ENCODE measurements at regions not wholly inside any gene's neighbourhood (a gene's known extent, or its start where the extent isn't known, plus 50 kb on each side); places are given as distances from the start of the nearest gene placed in this dataset.

DNA sequence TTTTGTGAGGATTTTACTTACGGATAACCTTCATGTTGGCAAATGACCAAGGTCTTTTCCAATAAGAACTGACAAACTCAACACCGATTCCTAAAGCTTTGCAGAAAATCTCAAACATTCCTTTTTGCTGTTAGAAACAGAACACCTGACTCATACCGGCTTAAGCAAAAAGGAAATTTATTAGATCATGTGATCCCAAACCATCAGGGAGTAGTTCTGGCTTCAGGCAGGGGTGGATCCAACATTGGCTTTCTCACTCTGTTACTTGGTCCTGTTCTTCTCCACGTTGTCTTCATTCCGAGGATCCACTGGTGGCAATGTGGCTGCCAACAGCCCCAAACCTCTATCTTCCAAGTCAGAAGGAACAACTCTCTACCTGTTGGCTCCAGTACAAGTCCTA lies 95.9 kb upstream of the PMEPA1 start:
- no peak for DNase-seq
- Mint-ChIP-seq H3K36me3 (ENCODE audit: insufficient read depth in 2 of 2) (no peaks in the 10 kb centered on the region), H3K27me3 (ENCODE audit: low read depth) (peaks cover 22% of the 10 kb centered on the region), H3K4me1 (ENCODE audit: low read depth) (no peaks in the 10 kb centered on the region), H3K4me3 (no peak overlapping the region), H3K9me3 (no peaks in the 10 kb centered on the region), H3K27ac (no peak overlapping the region)
- ATAC-seq (replicated peaks in 1 of 2): no peak

DNA sequence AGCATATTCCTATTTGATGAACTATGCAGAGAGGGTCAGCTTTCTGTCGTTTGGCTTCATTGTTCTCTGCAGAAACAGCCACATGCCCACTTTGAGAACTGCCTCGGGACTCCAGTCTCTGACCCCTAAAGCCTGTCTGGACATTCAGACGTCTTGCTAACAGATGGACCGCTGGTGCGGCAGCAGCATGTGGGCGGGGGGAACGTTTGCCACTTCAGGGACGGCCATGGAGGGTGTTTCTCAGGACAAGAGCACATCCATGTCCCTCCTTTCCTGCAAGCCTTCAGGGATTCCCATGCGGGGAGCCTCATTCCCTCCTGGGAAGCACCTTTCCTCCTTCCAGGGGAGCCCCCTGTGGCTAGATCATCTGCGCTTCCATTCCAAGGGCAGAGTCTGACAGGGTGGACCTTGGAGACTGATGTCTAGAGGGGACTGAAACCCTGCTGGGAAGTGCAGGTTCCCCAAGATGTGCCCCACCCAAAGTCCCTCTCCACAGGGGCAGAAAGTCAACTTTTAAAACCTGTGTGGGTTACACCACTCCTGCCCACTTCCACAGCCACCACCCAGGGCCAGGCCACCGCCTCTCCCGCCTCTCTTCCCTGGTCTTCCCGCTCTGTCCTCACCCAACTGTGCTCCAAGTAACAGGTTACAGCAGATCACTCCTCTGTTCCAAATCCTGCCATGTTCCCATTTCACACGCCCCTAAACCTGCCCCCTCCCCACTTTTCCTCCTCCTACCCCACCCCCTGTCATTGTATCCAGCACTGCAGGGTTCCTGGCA lies 94.8 kb upstream of the PMEPA1 start:
- Mint-ChIP-seq H3K36me3 (ENCODE audit: insufficient read depth in 2 of 2) (no peaks in the 10 kb centered on the region), H3K9me3 (no peaks in the 10 kb centered on the region), H3K27ac (no peak overlapping the region), H3K4me1 (ENCODE audit: low read depth) (no peaks in the 10 kb centered on the region), H3K4me3 (no peak overlapping the region), H3K27me3 (ENCODE audit: low read depth) (peaks cover 22% of the 10 kb centered on the region)
- no peak for DNase-seq
- ATAC-seq (replicated peaks in 1 of 2): no peak

DNA sequence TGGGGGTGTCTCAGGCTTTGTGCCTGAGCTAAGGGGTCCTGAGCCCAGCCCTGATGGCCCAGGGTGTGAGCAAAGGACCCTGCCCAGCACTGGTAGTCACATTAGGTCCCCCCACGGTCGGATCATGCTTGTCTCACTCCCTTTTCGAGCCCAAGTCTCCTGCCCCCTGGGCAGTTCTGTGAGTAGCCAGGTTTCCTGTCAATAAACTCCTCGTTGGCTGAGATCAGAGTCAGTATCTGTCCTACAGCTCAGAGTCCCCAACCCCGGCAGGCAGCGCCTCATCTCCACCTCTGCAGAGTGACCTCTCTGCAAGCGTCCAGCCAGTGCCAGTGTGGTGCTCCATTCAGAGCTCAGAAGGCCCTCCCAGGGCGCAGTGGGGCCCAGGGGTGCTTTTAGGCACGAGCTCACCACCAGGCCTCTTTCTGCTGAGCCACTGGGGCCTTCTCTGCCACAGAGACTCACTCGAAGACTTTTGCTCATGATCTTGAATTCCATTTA lies 93.7 kb upstream of the PMEPA1 start:
- peaks cover 22% of the 10 kb centered on the region for H3K27me3 Mint-ChIP-seq (ENCODE audit: low read depth)
- H3K9me3 Mint-ChIP-seq: no peaks in the 10 kb centered on the region
- H3K36me3 Mint-ChIP-seq (ENCODE audit: insufficient read depth in 2 of 2): no peaks in the 10 kb centered on the region
- no peaks in the 10 kb centered on the region for H3K4me1 Mint-ChIP-seq (ENCODE audit: low read depth)
- no peak overlapping the region for H3K27ac Mint-ChIP-seq
- no peak overlapping the region for H3K4me3 Mint-ChIP-seq
- ATAC-seq (replicated peaks in 1 of 2) (no peak), DNase-seq (no peak)

DNA sequence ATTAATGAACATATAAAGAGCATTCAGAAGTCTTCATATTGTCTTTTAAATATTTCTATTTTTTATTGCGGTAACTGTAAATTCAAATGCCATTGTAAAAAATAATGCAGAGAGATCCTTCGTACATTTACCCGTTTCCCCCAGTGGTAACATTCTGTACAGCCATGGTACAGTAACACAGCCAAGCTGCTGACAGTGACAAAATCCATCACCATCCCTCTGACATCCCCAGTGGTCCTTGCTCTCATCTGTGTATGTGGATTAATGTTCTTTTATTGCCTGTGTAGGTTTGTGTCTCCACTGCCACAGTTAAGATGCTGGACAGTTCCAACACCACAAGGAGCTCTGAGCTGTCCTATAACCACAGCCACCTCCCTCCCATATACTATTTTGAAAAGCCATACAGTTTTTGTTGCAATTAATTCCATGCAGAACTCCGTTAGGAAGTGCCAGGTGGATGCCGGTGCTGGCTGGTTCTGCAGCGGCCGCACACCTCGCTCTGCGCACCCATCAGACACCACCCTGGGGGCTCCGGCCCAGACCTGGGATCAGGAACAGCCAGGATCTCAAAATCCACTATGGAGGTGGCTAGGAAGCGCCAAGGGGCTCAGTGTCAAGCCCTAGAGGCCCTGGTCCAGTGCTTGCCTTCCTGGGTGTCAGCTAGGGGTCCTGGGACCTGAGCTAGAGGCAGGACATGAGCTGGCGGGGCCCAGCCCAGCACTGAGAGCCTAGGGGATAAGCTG lies 93.1 kb upstream of the PMEPA1 start:
- ATAC-seq (replicated peaks in 1 of 2) (no peak), DNase-seq (no peak)
- no peak overlapping the region for H3K27ac Mint-ChIP-seq
- H3K4me1 Mint-ChIP-seq (ENCODE audit: low read depth): no peaks in the 10 kb centered on the region
- H3K27me3 Mint-ChIP-seq (ENCODE audit: low read depth): peaks cover 22% of the 10 kb centered on the region
- no peaks in the 10 kb centered on the region for H3K36me3 Mint-ChIP-seq (ENCODE audit: insufficient read depth in 2 of 2)
- H3K4me3 Mint-ChIP-seq: no peak overlapping the region
- no peaks in the 10 kb centered on the region for H3K9me3 Mint-ChIP-seq

DNA sequence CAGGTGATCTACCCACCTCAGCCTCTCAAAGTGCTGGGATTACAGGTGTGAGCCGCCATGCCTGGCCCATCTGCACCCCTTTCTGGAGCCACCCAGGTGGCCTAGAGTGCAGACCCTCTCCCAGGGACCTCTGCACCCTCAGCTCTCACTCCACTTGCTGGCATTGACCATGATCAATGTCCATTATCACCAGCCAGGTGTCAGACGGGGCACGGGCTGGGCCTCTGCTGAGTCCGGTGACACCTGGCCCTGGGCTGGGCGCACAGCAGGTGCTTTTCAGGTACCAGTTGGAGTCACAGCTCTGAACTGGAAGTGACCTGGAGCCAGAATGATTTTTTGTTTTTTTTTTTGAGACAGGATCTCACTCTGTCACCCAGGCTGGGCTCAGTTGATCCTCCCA lies 91.8 kb upstream of the PMEPA1 start:
- DNase-seq (no peak), ATAC-seq (replicated peaks in 1 of 2) (no peak)
- no peaks in the 10 kb centered on the region for H3K9me3 Mint-ChIP-seq
- H3K27me3 Mint-ChIP-seq (ENCODE audit: low read depth): peaks cover 9% of the 10 kb centered on the region
- H3K4me3 Mint-ChIP-seq: no peak overlapping the region
- no peaks in the 10 kb centered on the region for H3K4me1 Mint-ChIP-seq (ENCODE audit: low read depth)
- no peaks in the 10 kb centered on the region for H3K36me3 Mint-ChIP-seq (ENCODE audit: insufficient read depth in 2 of 2)
- H3K27ac Mint-ChIP-seq: no peak overlapping the region

DNA sequence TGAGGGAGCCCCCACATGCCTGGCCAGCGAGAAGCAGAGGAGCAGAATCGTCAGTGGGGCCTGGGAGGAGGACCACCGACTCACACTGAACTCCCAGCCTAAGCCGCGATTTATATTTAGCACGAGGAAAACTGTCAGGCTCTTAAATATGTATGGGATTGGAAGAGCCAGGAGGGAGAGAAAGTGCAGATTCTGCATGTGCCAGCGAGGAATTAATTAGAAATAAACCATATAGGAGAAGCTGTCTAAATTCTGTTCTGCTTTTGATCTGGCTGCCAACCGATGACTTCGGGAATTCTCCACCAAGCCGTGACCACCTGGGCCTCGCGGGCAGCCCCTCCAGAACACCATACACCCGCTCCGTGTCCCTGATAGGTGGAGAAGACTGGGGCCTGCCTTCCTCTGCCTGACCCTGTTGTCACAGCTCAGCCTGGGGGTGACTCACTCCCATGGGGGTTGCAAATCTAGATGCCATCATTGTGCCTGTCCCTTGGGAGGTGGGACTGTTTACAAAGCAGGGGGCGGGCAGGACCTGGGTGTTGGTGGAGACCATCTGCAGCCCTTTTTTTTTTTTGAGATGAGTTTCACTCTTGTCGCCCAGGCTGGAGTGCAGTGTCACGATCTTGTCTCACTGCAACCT lies 91.1 kb upstream of the PMEPA1 start:
- Mint-ChIP-seq H3K4me3 (no peak overlapping the region), H3K36me3 (ENCODE audit: insufficient read depth in 2 of 2) (no peaks in the 10 kb centered on the region), H3K9me3 (no peaks in the 10 kb centered on the region), H3K27ac (no peak overlapping the region), H3K4me1 (ENCODE audit: low read depth) (no peaks in the 10 kb centered on the region), H3K27me3 (ENCODE audit: low read depth) (peaks cover 7% of the 10 kb centered on the region)
- ATAC-seq (replicated peaks in 1 of 2) (no peak), DNase-seq (no peak)

DNA sequence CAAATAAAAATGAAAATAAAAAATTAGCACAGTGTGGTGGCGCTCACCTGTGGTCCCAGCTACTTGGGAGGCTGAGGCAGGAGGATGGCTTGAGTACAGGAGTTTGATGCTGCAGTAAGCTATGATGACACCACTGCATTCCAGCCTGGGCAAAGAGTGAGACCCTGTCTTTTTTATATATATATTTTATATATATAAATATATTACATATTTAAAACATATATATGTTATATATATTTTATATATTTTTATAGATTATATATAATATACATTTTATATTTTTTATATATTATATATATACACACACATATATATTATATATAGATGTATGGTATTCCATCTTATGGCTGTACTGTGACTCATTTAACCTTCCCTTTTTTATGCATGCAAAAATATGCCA lies 87.6 kb upstream of the PMEPA1 start:
- Mint-ChIP-seq H3K4me1 (ENCODE audit: low read depth) (no peaks in the 10 kb centered on the region), H3K4me3 (no peak overlapping the region)

DNA sequence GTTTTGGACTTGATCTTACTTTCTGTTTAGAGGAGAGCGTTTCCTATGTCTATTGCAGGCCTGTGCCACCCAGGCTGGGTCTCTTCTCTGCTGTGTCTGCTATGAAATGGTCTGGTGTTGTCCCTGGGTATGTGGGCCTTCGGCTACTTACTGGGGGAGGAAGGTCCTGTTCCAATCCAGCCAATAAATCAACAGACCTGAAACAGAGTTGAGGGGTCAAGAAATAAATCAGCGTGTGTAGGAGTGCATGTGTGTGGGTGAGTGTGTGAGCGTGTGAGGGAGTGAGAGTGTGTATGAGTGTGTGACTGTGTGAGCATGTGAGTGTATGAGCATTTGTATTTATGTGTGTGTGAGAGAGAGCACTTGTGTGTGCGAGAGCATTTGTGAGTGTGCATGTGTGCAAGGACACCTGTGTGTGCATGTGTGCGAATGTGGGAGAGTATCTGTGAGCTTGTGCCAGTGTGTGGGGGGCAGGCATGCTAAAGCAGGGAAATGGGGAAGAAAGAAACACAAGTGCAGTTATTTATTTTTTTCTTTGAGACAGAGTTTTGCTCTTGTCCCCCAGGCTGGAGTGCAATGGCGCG lies 86.3 kb upstream of the PMEPA1 start:
- ATAC-seq (replicated peaks in 1 of 2) (no peak), DNase-seq (no peak)
- no peaks in the 10 kb centered on the region for H3K36me3 Mint-ChIP-seq (ENCODE audit: insufficient read depth in 2 of 2)
- H3K9me3 Mint-ChIP-seq: no peaks in the 10 kb centered on the region
- H3K27me3 Mint-ChIP-seq (ENCODE audit: low read depth): no peaks in the 10 kb centered on the region
- H3K4me3 Mint-ChIP-seq: no peak overlapping the region
- H3K4me1 Mint-ChIP-seq (ENCODE audit: low read depth): no peaks in the 10 kb centered on the region
- H3K27ac Mint-ChIP-seq: no peak overlapping the region

More for the DNA sequence above, 87.6 kb upstream of the PMEPA1 start:
- H3K27ac Mint-ChIP-seq: no peak overlapping the region
- no peaks in the 10 kb centered on the region for H3K36me3 Mint-ChIP-seq (ENCODE audit: insufficient read depth in 2 of 2)
- H3K27me3 Mint-ChIP-seq (ENCODE audit: low read depth): no peaks in the 10 kb centered on the region
- no peaks in the 10 kb centered on the region for H3K9me3 Mint-ChIP-seq
- ATAC-seq (replicated peaks in 1 of 2) (no peak), DNase-seq (no peak)

DNA sequence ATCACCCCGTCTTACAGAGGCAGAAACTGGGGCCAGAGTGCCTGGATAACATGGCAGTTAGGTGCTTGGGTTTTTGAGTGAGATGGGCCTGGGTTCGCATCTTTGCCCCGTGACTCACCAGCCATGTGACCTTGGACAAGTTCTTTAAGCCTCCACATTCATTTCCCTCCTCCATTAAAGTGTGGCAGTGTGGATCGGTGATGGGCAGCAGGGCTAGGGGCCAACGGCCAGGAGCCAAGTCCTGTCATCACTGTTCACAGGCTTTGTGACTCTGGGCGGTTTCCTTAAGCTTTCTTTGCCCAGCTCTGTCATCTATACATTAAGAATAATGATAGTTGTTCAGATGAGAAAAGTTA lies 85.5 kb upstream of the PMEPA1 start:
- ATAC-seq (replicated peaks in 1 of 2) (no peak), DNase-seq (no peak)
- no peaks in the 10 kb centered on the region for H3K27me3 Mint-ChIP-seq (ENCODE audit: low read depth)
- no peak overlapping the region for H3K27ac Mint-ChIP-seq
- H3K36me3 Mint-ChIP-seq (ENCODE audit: insufficient read depth in 2 of 2): no peaks in the 10 kb centered on the region
- H3K4me3 Mint-ChIP-seq: no peak overlapping the region
- H3K4me1 Mint-ChIP-seq (ENCODE audit: low read depth): no peaks in the 10 kb centered on the region
- no peaks in the 10 kb centered on the region for H3K9me3 Mint-ChIP-seq

DNA sequence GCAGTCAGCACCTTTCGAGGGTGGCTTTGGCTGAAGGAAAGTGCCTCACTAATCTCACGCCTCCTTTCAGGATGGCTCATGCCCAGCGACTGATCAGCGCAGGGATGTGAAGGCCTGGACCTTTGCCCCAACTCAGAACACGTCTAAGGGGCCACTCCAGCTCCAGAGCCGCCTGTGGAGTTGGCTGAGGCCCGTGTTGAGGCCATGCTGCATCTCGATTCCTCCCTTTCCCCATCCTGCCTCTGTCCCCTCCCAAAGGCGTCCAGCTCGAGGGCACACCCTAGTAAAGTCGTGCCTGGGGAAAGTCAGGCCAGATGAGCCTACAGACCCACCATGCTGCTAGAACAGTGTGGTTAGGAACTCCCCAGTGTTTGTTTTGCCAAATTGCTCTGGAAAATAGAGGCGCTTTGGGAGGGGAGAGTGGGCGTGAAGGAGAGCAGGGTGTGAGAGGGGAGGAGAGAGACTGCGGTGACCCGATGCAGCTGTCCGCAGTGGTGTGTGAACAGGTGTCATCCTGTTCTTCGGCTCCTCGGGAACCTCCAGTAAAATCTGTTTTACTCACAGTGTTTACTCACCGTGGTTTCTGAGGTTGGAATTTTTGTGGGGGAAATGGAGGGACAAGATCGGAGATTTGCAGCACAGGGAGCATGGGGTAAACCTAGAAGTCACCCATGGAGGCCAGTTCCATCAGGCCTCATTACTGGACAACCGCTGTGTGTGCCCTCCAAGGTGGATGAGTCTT lies 85.0 kb upstream of the PMEPA1 start:
- Mint-ChIP-seq H3K4me1 (ENCODE audit: low read depth) (no peaks in the 10 kb centered on the region), H3K27me3 (ENCODE audit: low read depth) (no peaks in the 10 kb centered on the region), H3K27ac (no peak overlapping the region), H3K9me3 (no peaks in the 10 kb centered on the region), H3K36me3 (ENCODE audit: insufficient read depth in 2 of 2) (no peaks in the 10 kb centered on the region), H3K4me3 (no peak overlapping the region)
- ATAC-seq (replicated peaks in 1 of 2): no peak
- no peak for DNase-seq

DNA sequence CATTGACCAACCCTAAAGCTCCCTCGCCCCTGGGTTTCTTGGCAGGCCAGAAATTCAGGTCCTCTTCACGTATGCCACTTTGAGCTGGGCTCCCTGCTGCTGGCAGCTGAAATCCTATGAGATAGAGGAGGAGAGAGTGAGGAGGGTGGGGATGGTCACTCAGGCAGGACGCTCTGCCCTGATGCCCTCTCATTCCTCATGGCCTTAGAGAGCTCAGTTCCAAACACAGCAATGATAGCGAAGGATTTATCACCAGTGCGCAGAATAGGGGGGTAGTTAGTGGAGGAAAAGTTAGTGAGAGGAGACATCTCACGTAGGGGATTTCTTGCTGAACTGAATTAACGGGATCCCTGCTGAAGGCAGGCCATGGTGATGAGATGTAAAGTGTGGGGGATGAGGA lies 84.2 kb upstream of the PMEPA1 start:
- no peaks in the 10 kb centered on the region for H3K27me3 Mint-ChIP-seq (ENCODE audit: low read depth)

DNA sequence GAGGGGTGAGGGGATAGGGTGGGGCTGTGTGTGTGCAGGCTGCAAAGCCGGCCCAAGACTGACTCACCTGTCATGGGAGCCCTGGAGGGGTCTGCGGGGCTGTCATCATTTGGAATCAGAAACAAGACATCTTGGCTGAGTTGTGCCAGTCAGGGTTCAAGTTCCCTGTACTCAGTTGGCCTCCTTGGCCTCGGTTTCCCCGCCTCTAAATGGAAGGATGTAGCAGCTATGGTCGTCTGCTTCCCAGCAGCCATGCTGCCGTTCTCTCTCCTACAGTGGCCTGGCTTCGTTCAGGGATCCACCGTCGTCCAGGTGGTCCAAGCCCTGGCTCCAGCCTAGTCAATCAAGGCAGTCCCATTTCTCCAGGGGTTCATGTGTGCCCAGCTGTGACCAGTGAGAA lies 83.6 kb upstream of the PMEPA1 start:
- DNase-seq (no peak), ATAC-seq (replicated peaks in 1 of 2) (no peak)
- H3K27me3 Mint-ChIP-seq (ENCODE audit: low read depth): no peaks in the 10 kb centered on the region
- no peak overlapping the region for H3K4me3 Mint-ChIP-seq
- no peaks in the 10 kb centered on the region for H3K4me1 Mint-ChIP-seq (ENCODE audit: low read depth)
- no peaks in the 10 kb centered on the region for H3K9me3 Mint-ChIP-seq
- H3K27ac Mint-ChIP-seq: no peak overlapping the region
- H3K36me3 Mint-ChIP-seq (ENCODE audit: insufficient read depth in 2 of 2): no peaks in the 10 kb centered on the region

More for the DNA sequence above, 84.2 kb upstream of the PMEPA1 start:
- no peaks in the 10 kb centered on the region for H3K4me1 Mint-ChIP-seq (ENCODE audit: low read depth)
- no peaks in the 10 kb centered on the region for H3K9me3 Mint-ChIP-seq
- no peak overlapping the region for H3K27ac Mint-ChIP-seq
- no peak for ATAC-seq (replicated peaks in 1 of 2)
- no peak overlapping the region for H3K4me3 Mint-ChIP-seq
- no peak for DNase-seq
- no peaks in the 10 kb centered on the region for H3K36me3 Mint-ChIP-seq (ENCODE audit: insufficient read depth in 2 of 2)

Data from activated T-cell treated with anti-CD3 and anti-CD28 coated beads, Interleukin-2, amount 50 U/mL, for 72 hours (primary cell).